ENCODE measurements at regions not wholly inside any gene's neighbourhood (a gene's known extent, or its start where the extent isn't known, plus 50 kb on each side); places are given as distances from the start of the nearest gene placed in this dataset.

- no peak for DNase-seq (ENCODE audit: low spot score)
Observed at GRCh38 chr10:78365694-78366093, 332.0 kb downstream of the RPS24 start.

GRCh38 chr10:78366663-78367411, 333.2 kb downstream of the RPS24 start:
- no peak for DNase-seq (ENCODE audit: low spot score)

- no peak for DNase-seq (ENCODE audit: low spot score)
Observed at GRCh38 chr10:78367751-78368150, 334.1 kb downstream of the RPS24 start.

GRCh38 chr10:78371136-78371535, 337.5 kb downstream of the RPS24 start:
- DNase-seq (ENCODE audit: low spot score), result no peak

DNA sequence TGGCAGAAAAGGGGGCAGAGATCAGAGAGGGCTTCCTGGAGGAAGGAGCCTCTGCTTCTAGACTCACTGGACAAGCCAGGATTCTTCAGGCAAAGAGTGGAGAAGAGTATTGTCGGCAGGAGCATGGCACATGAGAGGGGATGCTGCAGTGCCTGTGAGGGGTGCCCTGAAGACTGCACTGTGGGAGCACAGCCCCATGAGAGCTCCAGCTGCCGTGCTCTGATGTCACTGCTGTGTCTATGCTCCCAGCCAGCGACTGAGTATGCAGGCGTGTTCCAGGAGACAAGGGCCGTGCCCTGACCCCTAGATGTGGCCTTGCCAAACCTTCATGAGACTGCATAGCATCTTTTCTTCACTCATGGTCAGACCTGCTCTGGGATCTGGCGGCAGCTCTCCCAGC, 339.1 kb downstream of the RPS24 start:
- no peak for DNase-seq (ENCODE audit: low spot score)

- DNase-seq (ENCODE audit: low spot score), result no peak
Observed at GRCh38 chr10:78374331-78375028, 340.8 kb downstream of the RPS24 start.

DNA sequence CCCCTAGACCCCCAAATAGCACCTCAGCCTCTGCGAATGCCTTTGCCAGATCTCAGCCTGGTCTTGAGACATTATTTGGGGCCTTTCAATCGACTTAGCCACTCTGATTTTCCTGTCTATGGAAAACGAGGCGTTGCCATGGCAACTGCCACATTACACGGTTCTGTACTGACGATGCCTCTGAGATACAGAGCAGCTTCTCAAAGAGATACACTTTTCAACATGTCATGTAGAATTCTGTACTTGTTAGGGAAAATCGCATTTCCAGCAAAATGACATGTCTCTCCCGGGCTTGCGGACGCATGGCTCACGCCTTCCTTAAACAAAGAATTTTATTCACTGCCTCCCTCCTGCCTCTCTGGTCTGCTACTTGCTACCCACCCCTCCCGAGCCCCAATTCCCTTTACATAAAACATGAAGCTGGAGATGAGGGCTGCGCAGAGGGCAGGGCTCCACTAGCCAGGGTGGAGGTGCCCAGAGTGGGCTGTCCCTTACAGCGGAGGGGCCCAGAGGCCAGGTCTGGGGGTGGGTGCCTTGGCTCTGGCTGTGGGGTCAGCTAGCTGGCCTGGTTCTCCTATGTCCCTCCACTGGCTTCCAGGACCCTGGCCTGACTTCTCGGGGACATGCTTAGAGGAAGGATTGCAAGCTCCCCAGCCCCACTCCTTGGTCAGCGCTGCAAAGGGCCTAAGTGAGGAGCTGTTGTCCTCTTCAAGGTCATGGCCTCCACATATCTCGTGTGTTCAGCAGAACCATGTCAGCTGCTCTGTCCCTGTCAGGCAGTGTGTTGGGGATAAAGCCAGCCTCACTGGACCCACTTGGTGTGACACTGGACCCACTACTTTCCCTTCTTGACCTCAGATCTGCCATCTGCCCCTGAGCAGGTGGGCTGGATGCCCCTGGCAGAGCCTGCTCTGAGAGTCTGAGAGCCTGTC, 342.5 kb downstream of the RPS24 start:
- no peak for DNase-seq (ENCODE audit: low spot score)

GRCh38 chr10:78377356-78377755, 343.7 kb downstream of the RPS24 start:
- no peak for DNase-seq (ENCODE audit: low spot score)

- no peak for DNase-seq (ENCODE audit: low spot score)
Observed at GRCh38 chr10:78378192-78378591, 344.5 kb downstream of the RPS24 start.

DNA sequence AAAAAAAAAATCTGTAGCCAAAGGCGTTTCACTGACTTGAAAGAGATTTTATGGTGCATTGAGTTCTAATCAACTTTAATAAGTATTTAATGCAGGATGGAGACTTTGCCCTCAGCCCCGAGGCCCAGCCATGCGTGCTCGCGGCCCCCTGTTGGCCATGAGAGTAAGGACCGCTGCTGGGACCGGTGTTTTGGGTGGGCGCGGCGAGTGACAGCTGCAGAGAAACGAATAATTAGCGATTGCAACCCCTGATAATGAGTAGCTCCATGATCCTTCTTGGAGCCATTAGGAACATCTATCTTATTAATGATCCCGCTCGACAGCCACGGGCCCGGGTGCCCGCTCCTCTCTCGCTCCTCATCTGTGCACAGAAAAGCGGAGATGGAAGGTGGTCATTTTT, 347.4 kb downstream of the RPS24 start:
- DNase-seq (ENCODE audit: low spot score), result no peak

- DNase-seq (ENCODE audit: low spot score), result no peak
Observed at GRCh38 chr10:78382047-78382446, 348.4 kb downstream of the RPS24 start.

DNA sequence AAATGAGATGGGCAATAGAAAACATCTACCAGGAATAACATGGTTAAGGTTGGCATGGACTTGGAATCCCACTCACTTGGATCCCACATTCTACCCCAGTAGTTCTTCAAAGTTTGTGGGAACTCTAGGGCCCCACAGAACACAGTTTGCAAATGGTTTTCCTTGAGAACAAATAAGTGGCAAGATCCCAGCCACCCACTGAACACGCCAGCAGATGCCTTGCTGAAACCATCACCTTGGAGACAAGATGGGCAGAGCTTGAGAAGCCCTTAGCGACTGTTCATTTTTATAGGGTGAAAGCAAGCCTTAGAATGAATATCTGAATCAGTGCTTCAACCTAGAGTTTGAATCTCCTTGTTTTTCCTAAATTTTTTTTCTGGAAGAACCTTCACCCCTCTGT, 349.1 kb downstream of the RPS24 start:
- DNase-seq (ENCODE audit: low spot score), result no peak

GRCh38 chr10:78383378-78384048, 349.9 kb downstream of the RPS24 start:
- no peak for DNase-seq (ENCODE audit: low spot score)

GRCh38 chr10:78384049-78384431, 350.4 kb downstream of the RPS24 start:
- no peak for DNase-seq (ENCODE audit: low spot score)

GRCh38 chr10:78385599-78385998, 351.9 kb downstream of the RPS24 start:
- DNase-seq (ENCODE audit: low spot score), result no peak

- no peak for DNase-seq (ENCODE audit: low spot score)
Observed at GRCh38 chr10:78386509-78386908, 352.8 kb downstream of the RPS24 start.

GRCh38 chr10:78388331-78389050, 354.8 kb downstream of the RPS24 start:
- no peak for DNase-seq (ENCODE audit: low spot score)

DNA sequence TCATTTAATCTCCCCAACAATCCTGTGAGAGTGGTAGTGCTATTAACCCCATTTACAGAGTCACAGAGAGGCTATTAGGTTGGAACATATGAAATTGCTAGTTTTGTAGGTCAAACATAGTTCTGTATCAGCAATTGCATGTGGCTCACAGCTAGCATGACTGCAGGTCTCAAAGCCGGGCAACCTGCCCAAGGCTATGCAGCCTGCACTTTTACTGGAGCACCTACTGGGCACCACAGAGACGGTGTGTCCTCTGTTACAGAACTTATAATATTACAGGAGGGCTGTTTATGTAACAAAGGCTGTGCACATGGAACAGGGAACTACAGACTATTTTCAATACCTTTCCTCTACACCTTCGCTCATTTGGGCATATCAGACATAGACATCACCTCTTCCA, 355.8 kb downstream of the RPS24 start:
- DNase-seq (ENCODE audit: low spot score), result no peak

- DNase-seq (ENCODE audit: low spot score), result no peak
Observed at GRCh38 chr10:78390051-78390450, 356.4 kb downstream of the RPS24 start.

- DNase-seq (ENCODE audit: low spot score), result no peak
Observed at GRCh38 chr10:78390817-78391216, 357.2 kb downstream of the RPS24 start.

- no peak for DNase-seq (ENCODE audit: low spot score)
Observed at GRCh38 chr10:78391585-78391984, 357.9 kb downstream of the RPS24 start.

Data from H4 (cell line).